VCaP (cell line): ENCODE measurements at regions not wholly inside any gene's neighbourhood (a gene's known extent, or its start where the extent isn't known, plus 50 kb on each side); places are given as distances from the start of the nearest gene placed in this dataset.

Experiments
- H3K27ac ChIP-seq: fragments of 450-650 bp; 2 replicates; pipeline ENCODE4 v1.5.1; 2017
- CTCF ChIP-seq: fragments of 450-650 bp; conservative IDR thresholded peaks from 2 replicates; pipeline ENCODE4 v1.5.1; 2017; ENCODE audit warnings: mild to moderate bottlenecking, moderate library complexity

DNA sequence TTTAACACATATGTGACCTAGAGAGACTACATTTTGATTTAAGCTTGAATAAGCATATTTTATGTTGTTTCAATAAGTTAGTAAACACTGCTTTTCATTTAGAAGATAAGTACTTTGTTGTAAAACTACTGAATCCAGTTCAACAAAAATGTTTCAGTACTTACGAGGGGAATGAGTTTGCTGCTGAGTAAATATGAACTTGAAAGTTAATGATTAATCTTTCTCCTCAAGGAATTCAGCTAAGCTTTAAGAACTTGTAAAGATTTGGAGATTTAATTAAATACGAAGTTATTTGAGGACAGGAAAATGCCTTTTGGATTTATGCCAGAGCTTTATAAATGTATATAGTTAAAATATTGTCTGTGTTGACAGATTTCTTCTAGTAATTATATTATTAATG, 933.0 kb upstream of the LCORL start:
- H3K27ac ChIP-seq: no peak overlapping the region
- no peak for TF ChIP-seq CTCF

DNA sequence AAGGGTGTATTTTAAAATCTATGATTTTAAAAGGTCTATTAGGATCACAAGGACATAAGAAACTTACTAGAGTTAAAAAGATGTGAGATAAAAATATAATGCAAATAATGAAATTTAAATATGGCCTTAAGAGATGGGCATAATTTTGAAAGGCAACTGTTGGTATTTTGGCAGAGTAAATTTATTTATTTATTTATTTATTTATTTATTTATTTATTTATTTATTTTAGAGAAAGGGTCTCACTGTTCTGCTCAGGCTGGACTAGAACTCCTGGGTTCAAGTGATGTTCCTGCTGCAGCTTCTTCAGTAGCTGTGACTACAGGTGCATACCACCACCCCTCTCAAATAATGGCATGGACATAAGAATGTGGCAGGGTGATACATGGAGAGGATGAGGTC, 932.1 kb upstream of the LCORL start:
- H3K27ac ChIP-seq: no peak overlapping the region
- TF ChIP-seq CTCF: no peak

DNA sequence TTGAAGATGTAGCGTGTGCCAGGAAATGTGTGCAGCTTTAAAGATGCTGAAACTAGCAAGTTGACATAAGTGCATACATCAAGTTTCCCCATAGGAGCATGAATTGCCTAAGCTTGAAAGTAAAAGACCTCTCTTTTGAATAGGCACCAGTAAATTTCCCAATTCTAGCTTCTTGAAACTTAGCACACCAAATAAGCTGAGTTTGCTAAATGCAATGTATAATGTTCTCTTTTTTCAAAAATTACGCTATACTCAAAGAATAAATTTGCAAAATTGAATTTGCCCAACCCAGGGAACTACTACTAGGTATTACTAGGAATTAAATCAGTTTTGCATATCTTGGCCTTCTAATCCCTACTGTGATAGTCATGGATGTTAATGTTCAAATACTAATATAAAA, 923.9 kb upstream of the LCORL start:
- TF ChIP-seq CTCF: no peak
- no peak overlapping the region for H3K27ac ChIP-seq

DNA sequence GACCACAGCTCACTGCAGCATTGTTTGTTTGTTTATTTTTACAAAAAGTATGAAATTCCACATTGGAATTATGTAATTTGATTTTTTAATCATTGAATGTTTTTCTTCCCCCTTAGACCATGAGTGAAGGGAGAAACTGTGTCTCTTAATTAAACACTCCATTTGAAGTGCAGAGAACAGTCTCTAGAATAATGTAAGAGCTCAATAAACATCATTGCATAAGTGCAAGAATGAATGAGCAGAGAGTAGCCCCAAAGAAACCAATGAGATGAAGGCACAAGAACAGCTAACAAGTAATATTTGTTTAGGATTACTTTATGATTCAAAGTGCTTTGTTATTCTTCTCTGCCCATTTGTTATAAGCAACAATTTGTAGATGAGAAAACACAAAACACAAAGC, 921.3 kb upstream of the LCORL start:
- no peak overlapping the region for H3K27ac ChIP-seq
- TF ChIP-seq CTCF: no peak

DNA sequence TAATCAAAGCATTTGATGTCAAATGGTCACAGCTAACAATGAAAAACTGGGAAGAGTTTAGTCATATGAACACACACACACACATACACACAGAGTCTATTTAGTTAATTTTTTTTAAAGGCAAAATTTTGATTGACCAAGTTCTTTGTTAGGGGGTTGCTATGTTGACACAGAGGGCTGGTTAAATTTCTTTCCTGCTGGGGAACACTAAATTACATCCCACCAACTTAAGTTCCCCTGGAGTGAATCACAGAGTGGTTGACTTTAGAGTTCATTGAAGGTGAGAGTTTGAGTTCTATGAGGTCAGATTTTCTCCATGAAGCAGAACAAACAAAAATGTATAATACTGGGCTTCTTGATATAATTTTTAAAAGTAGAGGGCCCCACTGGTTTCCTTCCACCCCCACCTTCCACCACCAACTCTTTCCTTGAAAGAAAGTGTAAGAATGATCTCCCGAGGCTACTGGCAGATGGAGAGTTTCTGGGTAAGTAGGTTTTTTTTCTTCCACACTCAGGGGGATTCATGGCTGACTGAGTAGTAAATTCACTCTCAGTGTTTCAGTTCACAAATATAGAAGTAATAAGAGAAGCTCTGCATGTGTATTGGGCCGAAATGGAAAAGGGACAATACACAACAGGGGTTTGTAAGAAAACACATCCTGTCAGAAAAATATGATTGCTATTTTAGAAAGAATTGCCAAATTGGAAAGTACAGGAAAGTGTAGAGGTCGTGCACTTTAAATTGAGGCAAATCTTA, 917.0 kb upstream of the LCORL start:
- TF ChIP-seq CTCF: no peak
- no peak overlapping the region for H3K27ac ChIP-seq

DNA sequence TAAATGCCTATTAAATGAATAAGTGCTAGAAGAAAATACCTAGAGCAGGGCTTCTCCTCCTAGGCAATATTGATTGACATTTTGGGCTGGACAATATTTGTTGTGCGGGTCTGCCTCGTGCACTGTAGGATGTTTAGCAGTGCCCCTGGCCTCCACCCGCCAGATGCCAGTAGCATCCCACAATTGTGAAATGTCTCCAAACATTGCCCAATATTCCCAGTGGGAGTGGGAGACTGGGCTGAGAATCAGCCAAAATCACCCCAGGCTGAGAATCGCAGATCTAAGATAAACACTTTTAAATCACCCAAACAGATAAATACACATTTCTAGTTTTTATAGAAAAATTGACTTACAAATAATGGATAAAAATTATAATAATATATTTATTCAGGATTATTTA, 916.2 kb upstream of the LCORL start:
- no peak overlapping the region for H3K27ac ChIP-seq
- TF ChIP-seq CTCF: no peak

- TF ChIP-seq CTCF: no peak
Observed at GRCh38 chr4:18937080-18937479, 915.5 kb upstream of the LCORL start.

More at GRCh38 chr4:18937080-18937479, 915.5 kb upstream of the LCORL start:
- H3K27ac ChIP-seq: no peak overlapping the region
